ENCODE measurements at regions not wholly inside any gene's neighbourhood (a gene's known extent, or its start where the extent isn't known, plus 50 kb on each side); places are given as distances from the start of the nearest gene placed in this dataset.

GRCh38 chr6:98039443-98039842 is 756.4 kb upstream of the MMS22L start:
- no peak for DNase-seq (ENCODE audit: low read depth in 1 of 2, low spot score in 2 of 2)
- WGBS, 2 experiments (ENCODE audit: extremely low coverage in 1 of 2, insufficient coverage in 1 of 2, insufficient read length in 1 of 2, insufficient replicate concordance in 2 of 2, low coverage in 1 of 2, low lambda C conversion rate in 2 of 2, missing lambda C conversion rate in 1 of 2) = 3% methylated on average over 5 of the region's 5 CpGs; no CpG with 5 or more reads in 1 of the 2 experiments

More at GRCh38 chr6:98039443-98039842, 756.4 kb upstream of the MMS22L start:
- Histone ChIP-seq H2AK5ac (ENCODE audit: low read depth, low read length) (peak overlapping the region; percentile 97; the same call in 1 of the 2 replicates), H3K27ac (ENCODE audit: low read depth, low read length) (peak overlapping the region; percentile 70), H3K18ac (ENCODE audit: extremely low read depth, low read length) (peak overlapping the region; percentile 97), H3K14ac (ENCODE audit: insufficient read length) (no peak overlapping the region), H3K4me2 (ENCODE audit: insufficient read depth in 1 of 2, low read depth in 2 of 2, low read length in 2 of 2) (peak overlapping the region; percentile 61 to 62), H3K4ac (replicated peaks; ENCODE audit: insufficient read length, low read depth, low read length) (no peak overlapping the region), H3K9ac (replicated peaks in 1 of 4; ENCODE audit: extremely low read depth in 1 of 4, low read depth in 3 of 4, low read length in 3 of 4) (0 out of 7 replicates have a peak overlapping the region, but pooled peaks of 1 of the 4 experiments have one; percentile 4), H3K23ac (ENCODE audit: insufficient read length) (no peak overlapping the region), H3K4me1 (replicated peaks in 1 of 4; ENCODE audit: control insufficient read depth in 3 of 4, insufficient read depth in 4 of 4, low read length in 3 of 4) (peaks cover 0 to 45% (median 32%) of the 10 kb centered on the region in 4 experiments; a peak in 5 of 7 replicates), H4K8ac (ENCODE audit: extremely low read depth, insufficient read depth, low read length) (peak overlapping the region; percentile 35; the same call in 1 of the 2 replicates), H2AFZ (ENCODE audit: low read length) (no peak overlapping the region), H4K5ac (ENCODE audit: insufficient read length, low read depth, low read length) (peak overlapping the region; percentile 68), H3K27me3 (replicated peaks in 1 of 4; ENCODE audit: control insufficient read depth in 3 of 4, extremely low read depth in 1 of 4, insufficient read depth in 3 of 4, low read length in 3 of 4) (no peaks in the 10 kb centered on the region), H3K23me2 (ENCODE audit: low read depth, low read length) (no peaks in the 10 kb centered on the region), H4K91ac (replicated peaks; ENCODE audit: insufficient read length, low read length) (peak overlapping the region; percentile 97), H3K36me3 (ENCODE audit: control insufficient read depth in 2 of 4, insufficient read depth in 4 of 4, low read length in 3 of 4) (no peaks in the 10 kb centered on the region), H2BK5ac (ENCODE audit: low read depth, low read length) (peak overlapping the region; percentile 99), H2BK120ac (replicated peaks; ENCODE audit: low read depth, low read length) (peak overlapping the region; percentile 74), H3K9me3 (ENCODE audit: insufficient read depth in 2 of 2, low read depth in 1 of 2, low read length in 1 of 2) (no peaks in the 10 kb centered on the region), H4K20me1 (replicated peaks in 1 of 2; ENCODE audit: control insufficient read depth in 1 of 2, insufficient read depth in 2 of 2, low read length in 2 of 2) (no peaks in the 10 kb centered on the region), H2BK12ac (ENCODE audit: low read depth, low read length) (peak overlapping the region; percentile 95), H3K4me3 (ENCODE audit: extremely low read depth in 1 of 4, insufficient read depth in 2 of 4, low read depth in 3 of 4, low read length in 4 of 4) (peak overlapping the region in 3 of 4 experiments; percentile 5 to 44 (median 6); a peak in 4 of 8 replicates), H3K79me2 (ENCODE audit: control insufficient read depth in 1 of 2, insufficient read depth in 2 of 2, low read length in 2 of 2) (no peaks in the 10 kb centered on the region), H3K79me1 (ENCODE audit: low read depth, low read length) (no peaks in the 10 kb centered on the region), H2BK15ac (ENCODE audit: low read length) (no peak overlapping the region), H2BK20ac (ENCODE audit: low read length) (peak overlapping the region; percentile 63; the same call in 1 of the 2 replicates), H3K56ac (replicated peaks; ENCODE audit: insufficient read length, low read depth, low read length) (no peak overlapping the region)
- ChIA-PET CTCF (ENCODE audit: partially characterized antibody) (interaction anchor here (0.8 to 1.5 kb wide), 6 partner anchors 23 to 334 kb away, joined by 3 to 4 read pairs (median 3); no protein-coding TSS in a partner anchor), POLR2A (ENCODE audit: partially characterized antibody) (no interaction called here)
- TF ChIP-seq TAF1 (IDR thresholded peaks at IDR 0.05; ENCODE audit: low read depth, low read length) (peak; percentile 23; the same call in 1 of the 2 replicates), SIN3A (conservative IDR thresholded peaks at IDR 0.05 in 1 of 2, IDR thresholded peaks at IDR 0.05 in 1 of 2; ENCODE audit: low read depth in 1 of 2, low read length in 2 of 2) (no peak)
- FAIRE-seq = no peak
